ENCODE measurements at regions not wholly inside any gene's neighbourhood (a gene's known extent, or its start where the extent isn't known, plus 50 kb on each side); places are given as distances from the start of the nearest gene placed in this dataset.

- 77 to 87% methylated on average over 4 of the region's 4 CpGs for WGBS, 2 donors
- H3K9ac ChIP-seq (ENCODE audit: insufficient read depth in 1 of 2, low read length in 2 of 2): no peak overlapping the region
- no peak overlapping the region for H3K4me3 ChIP-seq
- H3K9me3 ChIP-seq (ENCODE audit: control insufficient read depth in 4 of 4, insufficient read depth in 3 of 4, low read length in 3 of 4): no peaks in the 10 kb centered on the region
- DNase-seq: no peak
- no peaks in the 10 kb centered on the region for H3K36me3 ChIP-seq (ENCODE audit: control insufficient read depth in 4 of 4, insufficient read depth in 4 of 4, low read length in 4 of 4)
- no peak overlapping the region for H3K27ac ChIP-seq (ENCODE audit: low read depth in 1 of 2, low read length in 1 of 2)
- H3K4me1 ChIP-seq (ENCODE audit: control insufficient read depth in 5 of 5, insufficient read depth in 5 of 5, low read length in 5 of 5): peaks cover 0 to 6% (median 0%) of the 10 kb centered on the region in 5 donors
- no peak for ATAC-seq (ENCODE audit: insufficient read depth, low FRiP score)
- H3K27me3 ChIP-seq (ENCODE audit: control insufficient read depth in 3 of 3, insufficient read depth in 3 of 3, low read length in 2 of 3): no peaks in the 10 kb centered on the region
- TF ChIP-seq CTCF (IDR thresholded peaks at IDR 0.05; ENCODE audit: control extremely low read depth, extremely low read depth): no peak
Measured at GRCh38 chr5:34562791-34563190, 93.3 kb upstream of the RAI14 start.

GRCh38 chr5:34563269-34563668 is 92.9 kb upstream of the RAI14 start:
- TF ChIP-seq CTCF (IDR thresholded peaks at IDR 0.05; ENCODE audit: control extremely low read depth, extremely low read depth): no peak
- H3K9me3 ChIP-seq (ENCODE audit: control insufficient read depth in 4 of 4, insufficient read depth in 3 of 4, low read length in 3 of 4): no peaks in the 10 kb centered on the region
- H3K27me3 ChIP-seq (ENCODE audit: control insufficient read depth in 3 of 3, insufficient read depth in 3 of 3, low read length in 2 of 3): no peaks in the 10 kb centered on the region
- 95 to 96% methylated on average over 6 of the region's 6 CpGs for WGBS, 2 donors
- H3K36me3 ChIP-seq (ENCODE audit: control insufficient read depth in 4 of 4, insufficient read depth in 4 of 4, low read length in 4 of 4): no peaks in the 10 kb centered on the region
- ATAC-seq (ENCODE audit: insufficient read depth, low FRiP score): no peak
- no peak overlapping the region for H3K4me3 ChIP-seq
- no peak overlapping the region for H3K27ac ChIP-seq (ENCODE audit: low read depth in 1 of 2, low read length in 1 of 2)
- H3K4me1 ChIP-seq (ENCODE audit: control insufficient read depth in 5 of 5, insufficient read depth in 5 of 5, low read length in 5 of 5): peaks cover 0 to 6% (median 0%) of the 10 kb centered on the region in 5 donors
- no peak overlapping the region for H3K9ac ChIP-seq (ENCODE audit: insufficient read depth in 1 of 2, low read length in 2 of 2)
- no peak for DNase-seq

- DNase-seq (no peak), ATAC-seq (ENCODE audit: insufficient read depth, low FRiP score) (no peak)
- Histone ChIP-seq H3K27me3 (ENCODE audit: control insufficient read depth in 3 of 3, insufficient read depth in 3 of 3, low read length in 2 of 3) (no peaks in the 10 kb centered on the region), H3K9ac (ENCODE audit: insufficient read depth in 1 of 2, low read length in 2 of 2) (no peak overlapping the region), H3K9me3 (ENCODE audit: control insufficient read depth in 4 of 4, insufficient read depth in 3 of 4, low read length in 3 of 4) (no peaks in the 10 kb centered on the region), H3K27ac (ENCODE audit: low read depth in 1 of 2, low read length in 1 of 2) (no peak overlapping the region), H3K4me3 (no peak overlapping the region), H3K36me3 (ENCODE audit: control insufficient read depth in 4 of 4, insufficient read depth in 4 of 4, low read length in 4 of 4) (no peaks in the 10 kb centered on the region), H3K4me1 (ENCODE audit: control insufficient read depth in 5 of 5, insufficient read depth in 5 of 5, low read length in 5 of 5) (peaks cover 0 to 8% (median 0%) of the 10 kb centered on the region in 5 donors)
- WGBS, 2 donors: 78 to 85% methylated on average over 21 of the region's 21 CpGs
- no peak for TF ChIP-seq CTCF (IDR thresholded peaks at IDR 0.05; ENCODE audit: control extremely low read depth, extremely low read depth)
Measured at GRCh38 chr5:34563931-34564709, 92.0 kb upstream of the RAI14 start.

All from lung (tissue), 11 donors.